Loucy (cell line): ENCODE measurements at regions not wholly inside any gene's neighbourhood (a gene's known extent, or its start where the extent isn't known, plus 50 kb on each side); places are given as distances from the start of the nearest gene placed in this dataset.

ENCODE experiments used
- EZH2phosphoT487 ChIP-seq: fragments of 200-600 bp; IDR thresholded peaks from 2 replicates; pipeline ENCODE4 v1.6.1; 2018; ENCODE audit warnings: antibody characterized with exemption, mild to moderate bottlenecking, moderate library complexity, borderline replicate concordance
- TF ChIP-seq, protein P1 (sequence below): fragments of 200-600 bp; sonication (generic); conservative IDR thresholded peaks from 2 replicates; pipeline ENCODE4 v1.5.1; 2014; ENCODE audit warnings: mild to moderate bottlenecking, antibody characterized with exemption, low read length

DNA sequence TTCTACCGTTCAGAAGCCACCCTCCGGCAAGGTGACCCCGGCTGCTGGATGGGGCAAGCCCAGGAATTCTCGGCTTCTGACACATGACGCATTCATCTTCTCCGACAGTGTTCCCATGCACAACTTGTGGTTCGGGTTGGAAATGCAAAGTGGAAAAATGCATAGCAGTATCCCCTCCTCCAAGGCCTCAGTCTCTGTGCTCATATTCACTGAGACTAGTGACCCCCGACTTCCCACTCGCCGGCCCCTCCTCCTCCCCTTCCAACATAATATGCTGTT, 70.0 kb upstream of the NTM start:
- TF ChIP-seq, protein P1, sequence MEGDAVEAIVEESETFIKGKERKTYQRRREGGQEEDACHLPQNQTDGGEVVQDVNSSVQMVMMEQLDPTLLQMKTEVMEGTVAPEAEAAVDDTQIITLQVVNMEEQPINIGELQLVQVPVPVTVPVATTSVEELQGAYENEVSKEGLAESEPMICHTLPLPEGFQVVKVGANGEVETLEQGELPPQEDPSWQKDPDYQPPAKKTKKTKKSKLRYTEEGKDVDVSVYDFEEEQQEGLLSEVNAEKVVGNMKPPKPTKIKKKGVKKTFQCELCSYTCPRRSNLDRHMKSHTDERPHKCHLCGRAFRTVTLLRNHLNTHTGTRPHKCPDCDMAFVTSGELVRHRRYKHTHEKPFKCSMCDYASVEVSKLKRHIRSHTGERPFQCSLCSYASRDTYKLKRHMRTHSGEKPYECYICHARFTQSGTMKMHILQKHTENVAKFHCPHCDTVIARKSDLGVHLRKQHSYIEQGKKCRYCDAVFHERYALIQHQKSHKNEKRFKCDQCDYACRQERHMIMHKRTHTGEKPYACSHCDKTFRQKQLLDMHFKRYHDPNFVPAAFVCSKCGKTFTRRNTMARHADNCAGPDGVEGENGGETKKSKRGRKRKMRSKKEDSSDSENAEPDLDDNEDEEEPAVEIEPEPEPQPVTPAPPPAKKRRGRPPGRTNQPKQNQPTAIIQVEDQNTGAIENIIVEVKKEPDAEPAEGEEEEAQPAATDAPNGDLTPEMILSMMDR = no peak
- no peak for TF ChIP-seq EZH2phosphoT487
